HepG2 (cell line): ENCODE measurements at regions not wholly inside any gene's neighbourhood (a gene's known extent, or its start where the extent isn't known, plus 50 kb on each side); places are given as distances from the start of the nearest gene placed in this dataset.

Experiments
- KLF11 ChIP-seq: IDR thresholded peaks from 2 replicates; pipeline ENCODE4 v1.6.1; 2016; ENCODE audit warnings: missing compliant biosample characterization
- MEIS1 ChIP-seq: sonication (generic); formaldehyde crosslinking; IDR thresholded peaks from 2 replicates; pipeline ENCODE4 v1.9.0; 2021; ENCODE audit warnings: mild to moderate bottlenecking, missing genetic modification reagents, moderate library complexity, borderline replicate concordance
- SIN3A ChIP-seq: IDR thresholded peaks from 2 replicates; pipeline ENCODE4 v1.6.1; 2011; ENCODE audit warnings: low read depth, mild to moderate bottlenecking, control low read depth, low read length, borderline replicate concordance
- ZNF121 ChIP-seq: sonication (generic); formaldehyde crosslinking; IDR thresholded peaks from 2 replicates; pipeline ENCODE4 v1.5.0; 2020; ENCODE audit warnings: mild to moderate bottlenecking, missing genetic modification reagents
- TF ChIP-seq, protein P1 (sequence below): sonication (generic); formaldehyde crosslinking; conservative IDR thresholded peaks from 2 replicates; pipeline ENCODE4 v1.4.0; 2020; ENCODE audit warnings: missing genetic modification reagents
- TF ChIP-seq, protein P2 (sequence below): sonication (generic); formaldehyde crosslinking; IDR thresholded peaks from 2 replicates; pipeline ENCODE4 v1.8.0; 2022; ENCODE audit warnings: missing genetic modification reagents, mild to moderate bottlenecking, borderline replicate concordance
- TF ChIP-seq, protein P3 (sequence below): sonication (generic); formaldehyde crosslinking; IDR thresholded peaks from 2 replicates; pipeline ENCODE4 v1.5.0; 2020; ENCODE audit warnings: missing genetic modification reagents

DNA sequence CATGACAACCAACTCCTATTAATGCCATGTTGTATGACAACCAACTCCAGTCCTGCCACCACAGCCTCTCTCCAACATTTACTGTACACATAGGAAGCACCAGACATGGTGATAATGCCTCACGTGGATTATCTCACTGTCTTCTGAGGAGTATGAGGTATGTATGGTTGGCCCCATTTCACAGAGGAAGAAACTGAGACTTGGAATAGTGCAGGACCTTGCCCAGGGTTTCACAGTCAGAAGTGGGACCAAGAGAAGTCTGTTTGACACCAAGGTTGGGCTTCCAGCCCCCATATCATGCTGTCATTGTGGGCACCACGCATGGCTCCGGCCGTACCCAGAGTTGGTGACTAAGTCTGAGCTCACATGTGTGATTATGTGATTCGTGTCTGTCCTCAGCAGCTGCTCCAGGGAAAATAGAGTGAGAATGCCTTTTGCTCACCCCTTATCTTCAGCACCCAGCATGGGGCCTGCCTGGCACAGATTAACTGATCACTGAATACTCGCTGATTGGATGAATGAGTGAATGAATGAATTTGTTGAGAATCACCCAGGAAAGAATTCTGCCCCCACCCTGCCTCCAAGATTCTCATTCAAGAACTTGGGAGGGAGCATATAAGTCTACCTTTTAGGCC, 204.1 kb upstream of the NLRP1 start:
- TF ChIP-seq ZNF121 (CRISPR knock-in tag), result no peak
- TF ChIP-seq SIN3A, result no peak
- TF ChIP-seq, protein P1, sequence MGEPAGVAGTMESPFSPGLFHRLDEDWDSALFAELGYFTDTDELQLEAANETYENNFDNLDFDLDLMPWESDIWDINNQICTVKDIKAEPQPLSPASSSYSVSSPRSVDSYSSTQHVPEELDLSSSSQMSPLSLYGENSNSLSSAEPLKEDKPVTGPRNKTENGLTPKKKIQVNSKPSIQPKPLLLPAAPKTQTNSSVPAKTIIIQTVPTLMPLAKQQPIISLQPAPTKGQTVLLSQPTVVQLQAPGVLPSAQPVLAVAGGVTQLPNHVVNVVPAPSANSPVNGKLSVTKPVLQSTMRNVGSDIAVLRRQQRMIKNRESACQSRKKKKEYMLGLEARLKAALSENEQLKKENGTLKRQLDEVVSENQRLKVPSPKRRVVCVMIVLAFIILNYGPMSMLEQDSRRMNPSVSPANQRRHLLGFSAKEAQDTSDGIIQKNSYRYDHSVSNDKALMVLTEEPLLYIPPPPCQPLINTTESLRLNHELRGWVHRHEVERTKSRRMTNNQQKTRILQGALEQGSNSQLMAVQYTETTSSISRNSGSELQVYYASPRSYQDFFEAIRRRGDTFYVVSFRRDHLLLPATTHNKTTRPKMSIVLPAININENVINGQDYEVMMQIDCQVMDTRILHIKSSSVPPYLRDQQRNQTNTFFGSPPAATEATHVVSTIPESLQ (CRISPR knock-in tag), result no peak
- TF ChIP-seq, protein P2, sequence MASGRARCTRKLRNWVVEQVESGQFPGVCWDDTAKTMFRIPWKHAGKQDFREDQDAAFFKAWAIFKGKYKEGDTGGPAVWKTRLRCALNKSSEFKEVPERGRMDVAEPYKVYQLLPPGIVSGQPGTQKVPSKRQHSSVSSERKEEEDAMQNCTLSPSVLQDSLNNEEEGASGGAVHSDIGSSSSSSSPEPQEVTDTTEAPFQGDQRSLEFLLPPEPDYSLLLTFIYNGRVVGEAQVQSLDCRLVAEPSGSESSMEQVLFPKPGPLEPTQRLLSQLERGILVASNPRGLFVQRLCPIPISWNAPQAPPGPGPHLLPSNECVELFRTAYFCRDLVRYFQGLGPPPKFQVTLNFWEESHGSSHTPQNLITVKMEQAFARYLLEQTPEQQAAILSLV (CRISPR knock-in tag), result no peak
- TF ChIP-seq KLF11 (CRISPR knock-in tag), result no peak
- no peak for TF ChIP-seq MEIS1
- TF ChIP-seq, protein P3, sequence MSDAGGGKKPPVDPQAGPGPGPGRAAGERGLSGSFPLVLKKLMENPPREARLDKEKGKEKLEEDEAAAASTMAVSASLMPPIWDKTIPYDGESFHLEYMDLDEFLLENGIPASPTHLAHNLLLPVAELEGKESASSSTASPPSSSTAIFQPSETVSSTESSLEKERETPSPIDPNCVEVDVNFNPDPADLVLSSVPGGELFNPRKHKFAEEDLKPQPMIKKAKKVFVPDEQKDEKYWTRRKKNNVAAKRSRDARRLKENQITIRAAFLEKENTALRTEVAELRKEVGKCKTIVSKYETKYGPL (CRISPR knock-in tag), result no peak
